Tibial artery (tissue), 4 donors: ENCODE measurements at regions not wholly inside any gene's neighbourhood (a gene's known extent, or its start where the extent isn't known, plus 50 kb on each side); places are given as distances from the start of the nearest gene placed in this dataset.

Experiments
- DNase-seq, 2 donors: peaks; one replicate each; pipeline ENCODE4 v3.0.0-alpha.2; 2019
- H3K27ac ChIP-seq, 2 donors: fragments of 200-600 bp; sonication (generic) in 1 of 2; 1 replicate in 1 of 2; 2 replicates in 1 of 2; pipeline ENCODE4 v1.5.1; 2018 to 2019; ENCODE audit warnings: mild to moderate bottlenecking in 1 of 2
- H3K27me3 ChIP-seq, 2 donors: fragments of 200-600 bp; sonication (generic) in 1 of 2; one replicate each; pipeline versions ENCODE4 v1.5.1 to v1.6.0; 2016 to 2019
- H3K36me3 ChIP-seq, 3 donors: fragments of 200-600 bp; sonication (generic) in 2 of 3; one replicate each; pipeline ENCODE4 v1.5.1; 2016 to 2019; ENCODE audit warnings: mild to moderate bottlenecking in 2 of 3
- H3K4me1 ChIP-seq, 4 donors: fragments of 200-600 bp; sonication (generic) in 2 of 4; 1 replicate in 3 of 4; 2 replicates in 1 of 4; pipeline ENCODE4 v1.5.1; 2016 to 2019
- H3K4me3 ChIP-seq, 2 donors: fragments of 200-600 bp; sonication (generic) in 1 of 2; 1 replicate in 1 of 2; 2 replicates in 1 of 2; pipeline ENCODE4 v1.5.1; 2018 to 2019; ENCODE audit warnings: mild to moderate bottlenecking in 2 of 2
- H3K9me3 ChIP-seq, 3 donors: fragments of 200-600 bp; sonication (generic) in 1 of 3; one replicate each; pipeline ENCODE4 v1.5.1; 2016 to 2019
- CTCF ChIP-seq, 2 experiments: fragments of 200-600 bp in 1 of 2; fragments of 450-650 bp in 1 of 2; IDR thresholded peaks; one replicate each; pipeline ENCODE4 v1.5.1; 2017 to 2019; ENCODE audit warnings: antibody characterized with exemption in 2 of 2, mild to moderate bottlenecking in 1 of 2, moderate library complexity in 1 of 2
- intact Hi-C: fragments of 100-400 bp; cut with DNase I; formaldehyde crosslinking; loops from one replicate; pipeline ENCODE4 v1.15.0; 2023; ENCODE audit warnings: low total_unique reads

- Histone ChIP-seq H3K9me3 (no peaks in the 10 kb centered on the region), H3K4me3 (no peak overlapping the region), H3K36me3 (no peaks in the 10 kb centered on the region), H3K27ac (no peak overlapping the region), H3K27me3 (no peaks in the 10 kb centered on the region), H3K4me1 (no peaks in the 10 kb centered on the region)
- DNase-seq: no peak
- intact Hi-C loops: no loop called here
- no peak for TF ChIP-seq CTCF (IDR thresholded peaks at IDR 0.05)
Measured at GRCh38 chr14:40100544-40101196, 668.4 kb upstream of the FBXO33 start.

GRCh38 chr14:40099316-40099715 lies 667.1 kb upstream of the FBXO33 start:
- Histone ChIP-seq H3K27me3 (no peaks in the 10 kb centered on the region), H3K4me3 (no peak overlapping the region), H3K27ac (no peak overlapping the region), H3K9me3 (no peaks in the 10 kb centered on the region), H3K36me3 (no peaks in the 10 kb centered on the region), H3K4me1 (no peaks in the 10 kb centered on the region)
- no peak for DNase-seq
- intact Hi-C loops: no loop called here
- no peak for TF ChIP-seq CTCF (IDR thresholded peaks at IDR 0.05)

GRCh38 chr14:40098468-40098867 lies 666.2 kb upstream of the FBXO33 start:
- Histone ChIP-seq H3K4me3 (no peak overlapping the region), H3K27ac (no peak overlapping the region), H3K36me3 (no peaks in the 10 kb centered on the region), H3K4me1 (no peaks in the 10 kb centered on the region), H3K9me3 (no peaks in the 10 kb centered on the region), H3K27me3 (no peaks in the 10 kb centered on the region)
- DNase-seq: no peak
- no peak for TF ChIP-seq CTCF (IDR thresholded peaks at IDR 0.05)
- intact Hi-C loops: no loop called here

GRCh38 chr14:40096968-40097367 lies 664.7 kb upstream of the FBXO33 start:
- Histone ChIP-seq H3K27ac (no peak overlapping the region), H3K36me3 (no peaks in the 10 kb centered on the region), H3K4me3 (no peak overlapping the region), H3K9me3 (no peaks in the 10 kb centered on the region), H3K4me1 (no peaks in the 10 kb centered on the region), H3K27me3 (no peaks in the 10 kb centered on the region)
- TF ChIP-seq CTCF (IDR thresholded peaks at IDR 0.05): no peak
- intact Hi-C loops: no loop called here
- no peak for DNase-seq

GRCh38 chr14:40093800-40094199 lies 661.6 kb upstream of the FBXO33 start:
- H3K4me3 ChIP-seq: no peak overlapping the region
- H3K36me3 ChIP-seq: no peaks in the 10 kb centered on the region
- H3K27ac ChIP-seq: no peak overlapping the region
- no peaks in the 10 kb centered on the region for H3K27me3 ChIP-seq
- intact Hi-C loops: no loop called here
- H3K4me1 ChIP-seq: no peaks in the 10 kb centered on the region
- no peaks in the 10 kb centered on the region for H3K9me3 ChIP-seq
- no peak for DNase-seq
- no peak for TF ChIP-seq CTCF (IDR thresholded peaks at IDR 0.05)

GRCh38 chr14:40074169-40074568 lies 641.9 kb upstream of the FBXO33 start:
- no peak for TF ChIP-seq CTCF (IDR thresholded peaks at IDR 0.05)
- H3K4me1 ChIP-seq: no peaks in the 10 kb centered on the region
- no peak for DNase-seq
- intact Hi-C loops: no loop called here
- H3K27me3 ChIP-seq: no peaks in the 10 kb centered on the region
- H3K4me3 ChIP-seq: no peak overlapping the region
- peaks cover 0 to 11% (median 0%) of the 10 kb centered on the region in 3 donors for H3K9me3 ChIP-seq
- H3K36me3 ChIP-seq: no peaks in the 10 kb centered on the region
- no peak overlapping the region for H3K27ac ChIP-seq
